ENCODE measurements at regions not wholly inside any gene's neighbourhood (a gene's known extent, or its start where the extent isn't known, plus 50 kb on each side); places are given as distances from the start of the nearest gene placed in this dataset.
A peak's percentile ranks its signal among the peaks of the same experiment; 100 is the strongest.

- peak; percentile 83 for DNase-seq (ENCODE audit: low read depth)
Observed at GRCh38 chr5:68534131-68534940, 318.8 kb downstream of the PIK3R1 start.

- DNase-seq (ENCODE audit: low read depth), result no peak
Observed at GRCh38 chr5:68534956-68535520, 319.5 kb downstream of the PIK3R1 start.

GRCh38 chr5:68538814-68539420, 323.4 kb downstream of the PIK3R1 start:
- DNase-seq (ENCODE audit: low read depth), result no peak

GRCh38 chr5:68540798-68541590, 325.4 kb downstream of the PIK3R1 start:
- no peak for DNase-seq (ENCODE audit: low read depth)

DNA sequence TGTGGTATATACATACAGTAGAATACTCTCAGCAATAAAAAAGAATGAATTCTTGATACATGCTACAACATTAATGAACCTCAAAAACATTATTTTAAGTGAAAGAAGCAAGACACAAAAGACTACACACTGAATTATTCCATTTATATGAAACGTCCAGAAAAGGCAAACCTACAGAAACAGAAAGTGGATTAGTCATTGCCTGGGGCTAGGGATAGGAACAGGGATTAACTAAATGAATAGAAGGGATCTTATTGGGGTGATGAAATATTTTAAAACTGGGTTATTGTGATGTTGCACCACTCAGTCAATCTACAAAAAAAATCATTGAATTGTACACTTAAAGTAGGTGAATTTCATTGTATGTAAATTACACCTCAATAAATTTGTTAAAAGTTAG, 326.7 kb downstream of the PIK3R1 start:
- no peak for DNase-seq (ENCODE audit: low read depth)

DNA sequence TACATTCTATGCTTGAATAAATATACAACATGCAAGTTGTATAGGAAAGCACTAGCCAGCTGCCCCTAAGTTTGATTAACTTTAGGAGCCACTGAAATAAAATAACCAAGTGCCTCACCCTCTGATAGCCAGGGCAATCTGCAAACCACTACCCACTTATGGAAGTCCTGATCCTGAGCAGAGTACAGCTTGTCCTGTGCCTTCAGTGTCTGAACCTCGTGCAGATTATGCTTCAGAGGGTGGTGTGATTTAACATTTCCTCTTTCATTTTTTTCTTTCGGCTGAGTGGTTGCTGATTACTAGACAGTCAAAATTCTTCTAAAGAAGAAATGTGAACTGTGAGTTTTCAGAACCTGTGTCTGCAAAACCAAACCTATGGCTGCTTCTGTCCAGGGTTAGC, 327.7 kb downstream of the PIK3R1 start:
- DNase-seq (ENCODE audit: low read depth), result no peak

GRCh38 chr5:68544091-68544647, 328.6 kb downstream of the PIK3R1 start:
- DNase-seq (ENCODE audit: low read depth), result no peak

- no peak for DNase-seq (ENCODE audit: low read depth)
Observed at GRCh38 chr5:68544648-68545552, 329.3 kb downstream of the PIK3R1 start.

DNA sequence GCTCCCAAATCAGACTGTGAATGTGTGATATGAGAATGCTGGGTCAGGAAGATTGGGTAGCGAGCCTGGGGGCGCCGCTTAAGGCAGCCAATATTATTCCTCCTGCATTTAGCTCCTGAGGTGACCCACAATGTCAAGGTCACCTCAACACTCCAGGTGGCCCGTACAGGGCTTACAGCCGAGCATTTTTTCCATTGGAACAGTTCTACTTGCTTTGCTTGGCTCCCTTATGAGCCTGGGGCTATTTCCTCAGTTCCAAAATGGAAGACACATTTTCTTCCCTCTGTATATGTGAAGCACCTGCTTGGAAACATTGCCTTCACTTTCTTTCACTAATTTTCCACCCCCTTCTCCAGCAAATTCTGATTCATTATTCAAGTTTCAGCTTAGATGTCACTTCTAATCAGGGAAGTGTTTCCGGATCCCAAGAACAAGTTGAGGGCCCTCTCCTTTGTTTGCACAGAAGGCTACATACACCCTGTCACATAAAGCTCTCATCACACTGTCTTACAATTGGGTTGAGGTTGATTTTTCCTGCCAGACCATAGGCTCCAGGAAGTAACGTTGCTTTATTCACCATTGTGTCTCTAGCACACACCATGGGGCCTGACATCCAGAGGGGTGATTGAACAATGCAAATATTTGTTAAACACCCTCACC, 330.2 kb downstream of the PIK3R1 start:
- DNase-seq (ENCODE audit: low read depth), result no peak

DNA sequence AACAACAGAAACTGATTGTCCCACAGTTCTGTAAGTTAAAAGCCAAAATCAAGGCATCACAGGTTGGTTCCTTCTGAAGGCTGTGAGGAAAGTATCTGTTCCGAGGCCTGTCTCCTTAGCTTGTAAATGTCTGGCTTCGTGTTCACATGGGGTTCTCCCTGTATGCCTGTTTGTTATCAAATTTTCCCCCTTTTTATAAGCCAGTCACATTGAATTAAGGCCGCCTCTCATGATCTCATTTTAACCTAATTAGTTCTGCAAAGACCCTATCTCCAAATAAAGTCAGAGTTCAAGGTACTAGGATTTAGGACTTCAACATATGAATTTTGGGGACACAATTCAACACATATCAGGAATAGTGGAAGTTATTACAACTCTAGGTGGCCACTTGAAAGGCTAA, 331.5 kb downstream of the PIK3R1 start:
- DNase-seq (ENCODE audit: low read depth), result no peak

GRCh38 chr5:68547622-68548021, 332.1 kb downstream of the PIK3R1 start:
- no peak for DNase-seq (ENCODE audit: low read depth)

DNA sequence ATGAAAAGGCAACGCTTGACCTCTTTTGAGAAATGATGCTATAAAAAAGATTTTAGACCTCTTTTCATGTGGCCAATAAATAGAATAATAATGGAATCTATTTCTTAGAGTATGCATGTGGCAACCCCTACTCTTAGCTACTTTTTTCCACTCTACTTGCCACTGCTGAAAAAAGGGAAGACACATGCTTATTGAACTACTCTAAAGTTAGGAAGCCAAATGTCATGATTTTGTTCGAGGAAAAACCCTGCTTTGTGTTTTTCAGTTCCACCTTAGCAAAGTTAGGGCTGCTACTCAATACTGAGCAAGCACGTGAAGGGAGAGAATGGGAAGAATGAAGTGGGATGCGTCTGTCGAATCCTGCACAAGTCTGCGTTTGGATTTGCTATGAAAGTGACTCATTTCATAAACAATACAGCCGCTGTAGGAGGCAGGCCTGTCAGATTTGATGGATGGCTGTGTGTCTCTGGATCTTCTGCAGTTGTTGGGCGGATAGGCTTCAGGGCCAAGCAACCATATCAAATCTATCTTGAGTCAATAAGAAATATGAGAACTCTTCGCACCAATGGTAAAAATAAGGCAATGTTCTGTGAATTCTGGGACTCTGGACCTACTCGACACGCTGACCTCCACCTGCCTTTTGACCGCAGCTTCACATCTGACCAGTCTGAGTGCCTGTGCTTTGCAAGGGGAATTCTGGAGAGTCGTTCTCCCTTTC, 333.6 kb downstream of the PIK3R1 start:
- no peak for DNase-seq (ENCODE audit: low read depth)

GRCh38 chr5:68550015-68550414, 334.5 kb downstream of the PIK3R1 start:
- DNase-seq (ENCODE audit: low read depth), result no peak

DNA sequence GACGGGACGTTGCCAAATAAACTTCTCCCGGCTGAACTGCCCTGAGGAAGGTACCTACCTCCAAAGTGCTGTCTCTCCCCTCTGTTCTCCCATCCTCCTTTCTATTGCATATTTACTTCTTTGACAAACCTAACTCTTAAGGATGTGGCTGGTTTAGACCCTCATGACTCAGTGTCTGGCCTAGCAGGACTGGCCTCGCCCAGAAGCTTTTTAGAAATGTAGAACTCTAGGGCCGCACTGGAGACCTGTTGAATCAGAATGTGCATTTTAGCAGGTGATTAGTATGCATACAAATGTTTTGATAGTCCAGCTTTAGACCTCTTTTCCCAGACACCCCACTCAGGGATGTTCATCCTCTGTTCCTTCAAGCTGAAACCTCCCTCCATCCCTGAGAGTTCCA, 335.9 kb downstream of the PIK3R1 start:
- DNase-seq (ENCODE audit: low read depth), result no peak

- DNase-seq (ENCODE audit: low read depth), result peak; percentile 95
Observed at GRCh38 chr5:68554571-68555279, 339.2 kb downstream of the PIK3R1 start.

- no peak for DNase-seq (ENCODE audit: low read depth)
Observed at GRCh38 chr5:68555907-68556681, 340.5 kb downstream of the PIK3R1 start.

- DNase-seq (ENCODE audit: low read depth), result no peak
Observed at GRCh38 chr5:68557162-68557936, 341.8 kb downstream of the PIK3R1 start.

DNA sequence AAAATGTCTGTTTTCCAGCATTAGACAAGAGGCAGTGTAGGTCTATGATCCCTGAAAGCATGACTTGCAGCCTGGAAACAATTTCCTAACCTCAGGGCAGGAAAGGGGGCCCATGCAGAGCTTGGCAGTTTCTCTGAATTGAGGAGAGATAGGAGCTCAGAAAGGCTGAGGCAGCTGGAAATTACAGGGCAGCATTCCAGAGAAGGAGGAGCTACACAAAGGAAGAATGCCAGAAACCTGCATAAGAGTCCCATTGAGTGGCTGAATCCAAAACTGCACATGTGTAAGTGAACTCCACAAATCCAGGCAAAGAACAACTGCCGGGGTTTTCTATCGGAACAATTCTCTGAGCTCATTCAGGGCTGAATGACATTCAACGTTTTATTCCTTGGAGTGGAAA, 346.8 kb downstream of the PIK3R1 start:
- DNase-seq (ENCODE audit: low read depth), result peak; percentile 49

Data from fibroblast of gingiva (primary cell).